Left forelimb (tissue), 1 donor: ENCODE measurements at regions not wholly inside any gene's neighbourhood (a gene's known extent, or its start where the extent isn't known, plus 50 kb on each side); places are given as distances from the start of the nearest gene placed in this dataset.
A peak's percentile ranks its signal among the peaks of the same experiment; 100 is the strongest.
"Not testable (repeated sequence)": the region's sequence is repeated elsewhere in the genome, so short reads cannot be mapped to it uniquely, and the experiment has no call there.

ENCODE experiments used
- DNase-seq: peaks from one replicate; pipeline ENCODE4 v3.0.0-alpha.2; 2018; ENCODE audit warnings: low spot score

DNA sequence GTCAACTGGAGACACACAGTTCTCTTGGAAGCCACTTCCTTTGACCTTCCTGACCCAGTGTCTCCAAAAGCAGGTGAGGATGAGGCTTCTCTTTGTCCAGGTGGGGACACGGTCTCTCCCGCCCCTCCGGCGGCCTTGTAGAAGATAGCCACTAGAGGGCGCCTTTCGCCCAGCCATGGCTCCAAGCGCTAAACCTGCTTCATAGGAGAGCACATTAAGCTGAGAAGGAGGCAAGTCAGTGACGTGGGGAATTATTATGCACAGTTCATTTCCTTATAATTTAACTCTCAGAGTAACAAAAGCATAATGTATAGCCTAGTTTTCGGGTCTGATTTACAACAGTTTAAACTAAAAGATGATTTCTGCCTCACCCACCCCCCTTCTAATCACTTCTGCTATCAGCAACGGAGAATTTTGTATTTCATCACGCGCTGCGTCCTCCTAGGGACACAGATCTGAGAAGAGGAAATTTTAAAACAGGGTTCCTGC, 208.7 kb downstream of the ICOS start:
- DNase-seq: peak; percentile 81

GRCh38 chr2:204145791-204146190, 209.2 kb downstream of the ICOS start:
- no peak for DNase-seq

GRCh38 chr2:204147040-204147439, 210.5 kb downstream of the ICOS start:
- not testable (repeated sequence) for DNase-seq

DNA sequence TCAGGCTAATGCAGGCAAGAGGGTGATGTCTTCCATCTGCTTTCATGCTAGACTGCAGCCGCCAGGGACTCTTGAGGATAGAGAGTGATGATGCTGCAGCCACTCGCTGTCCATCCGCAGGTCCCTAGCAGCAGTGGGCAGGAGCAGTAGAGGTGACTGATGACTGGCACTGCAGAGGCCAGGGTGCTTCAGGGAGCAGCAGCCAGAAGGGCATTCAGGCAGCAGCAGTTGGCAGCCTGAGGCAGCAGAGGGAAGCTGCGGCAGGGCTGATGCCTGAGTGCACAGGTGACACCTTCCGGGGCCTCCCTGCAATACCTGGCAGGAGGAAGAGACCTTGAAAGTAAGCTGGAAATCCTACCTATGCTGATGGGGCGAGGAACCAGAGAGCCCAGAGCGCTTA, 214.2 kb downstream of the ICOS start:
- DNase-seq: no peak

GRCh38 chr2:204152616-204153015, 216.1 kb downstream of the ICOS start:
- DNase-seq: no peak

DNA sequence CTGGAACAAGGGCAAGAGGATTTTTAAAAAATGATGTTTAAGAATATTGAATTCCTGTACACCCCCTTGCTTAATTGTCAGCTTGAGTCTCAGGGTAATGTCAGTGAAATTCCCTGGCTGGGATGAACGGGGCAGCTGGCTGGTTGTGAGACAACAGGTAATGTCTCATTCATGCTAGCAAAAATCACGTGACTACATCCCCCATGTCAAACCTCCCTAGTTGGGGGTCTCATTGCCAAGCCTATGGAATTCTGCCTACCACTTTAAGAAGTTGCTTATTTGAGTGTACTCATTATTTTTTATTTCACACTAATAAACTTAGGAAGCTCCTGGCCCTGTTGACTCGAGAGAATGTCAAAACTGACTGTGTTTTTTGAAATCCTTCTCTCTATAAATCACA, 218.3 kb downstream of the ICOS start:
- no peak for DNase-seq

GRCh38 chr2:204156456-204156855, 219.9 kb downstream of the ICOS start:
- no peak for DNase-seq

DNA sequence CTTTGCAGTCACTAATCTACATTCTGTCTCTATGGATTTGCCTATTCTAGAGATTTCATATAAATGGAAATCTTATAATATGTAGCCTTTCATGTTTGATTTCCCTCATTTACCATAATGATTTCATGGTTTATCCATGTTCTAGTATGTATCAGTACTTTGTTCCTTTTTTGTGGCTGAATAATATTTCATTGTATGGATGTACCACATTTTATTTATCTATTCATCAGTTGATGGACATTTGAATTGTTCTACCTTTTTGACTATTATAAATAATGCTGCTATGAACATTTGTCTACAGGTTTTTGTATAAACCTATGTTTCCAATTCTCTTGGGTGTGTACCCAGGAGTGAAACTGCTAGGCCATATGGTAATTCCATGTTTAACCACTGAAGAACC, 221.1 kb downstream of the ICOS start:
- DNase-seq: no peak

- DNase-seq: no peak
These were observed 223.0 kb downstream of the ICOS start for GRCh38 chr2:204159526-204159925.

GRCh38 chr2:204160989-204161388, 224.4 kb downstream of the ICOS start:
- DNase-seq: no peak

- no peak for DNase-seq
These were observed 225.3 kb downstream of the ICOS start for GRCh38 chr2:204161886-204162285.

DNA sequence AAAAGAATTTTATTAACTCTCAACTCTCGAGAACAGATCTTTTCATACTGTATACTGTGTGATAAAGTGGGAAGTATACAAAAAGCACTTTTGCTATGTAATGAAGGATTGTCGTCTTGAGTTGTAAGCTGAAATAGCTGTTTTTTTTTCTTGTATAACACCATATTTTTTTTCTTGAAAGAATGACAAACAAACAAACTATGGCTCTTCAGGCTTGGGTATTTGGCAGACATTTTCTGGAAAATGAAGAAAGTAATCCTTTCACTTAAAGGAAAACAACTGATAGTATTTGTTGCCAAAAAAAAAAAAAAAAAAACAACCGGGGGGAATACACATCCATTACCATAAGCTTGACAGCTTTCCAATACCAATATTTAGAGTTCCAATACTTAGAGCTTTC, 230.4 kb downstream of the ICOS start:
- no peak for DNase-seq

- not testable (repeated sequence) for DNase-seq
These were observed 231.1 kb downstream of the ICOS start for GRCh38 chr2:204167670-204168069.

- DNase-seq: no peak
These were observed 233.8 kb downstream of the ICOS start for GRCh38 chr2:204170411-204170810.

DNA sequence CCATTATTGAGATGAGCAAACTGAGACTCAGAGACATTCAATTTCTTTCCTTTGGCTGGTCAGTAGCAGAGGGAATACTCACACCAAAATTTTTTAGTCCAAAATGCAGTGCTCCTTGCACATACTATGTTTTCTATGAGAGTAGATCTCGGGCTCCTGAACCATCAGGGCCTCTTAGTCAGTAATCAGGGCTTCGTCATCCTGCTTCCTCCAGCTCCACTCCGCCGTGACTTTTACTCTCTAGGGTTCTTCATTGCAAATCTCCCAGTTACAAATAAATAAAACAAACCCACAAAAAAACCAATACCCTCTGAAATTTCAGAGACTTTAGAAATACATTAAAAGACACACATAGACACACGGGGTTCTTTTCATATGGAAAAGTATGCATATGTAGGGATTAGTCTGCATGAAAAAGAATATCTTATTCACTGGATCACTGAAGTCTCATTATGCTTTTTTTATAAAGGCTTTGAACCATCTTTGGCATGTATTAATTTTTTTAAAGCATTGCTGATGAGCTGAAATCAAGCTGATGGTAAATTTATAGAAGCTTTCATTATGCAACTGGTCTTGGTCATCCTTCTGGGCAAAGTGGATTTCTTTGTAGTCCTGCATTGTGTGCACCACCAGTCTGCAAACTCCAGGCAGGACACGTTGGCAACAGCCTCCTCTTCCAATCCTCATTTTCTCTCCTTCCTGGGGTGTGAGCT, 235.0 kb downstream of the ICOS start:
- no peak for DNase-seq

- no peak for DNase-seq
These were observed 235.6 kb downstream of the ICOS start for GRCh38 chr2:204172145-204172600.

DNA sequence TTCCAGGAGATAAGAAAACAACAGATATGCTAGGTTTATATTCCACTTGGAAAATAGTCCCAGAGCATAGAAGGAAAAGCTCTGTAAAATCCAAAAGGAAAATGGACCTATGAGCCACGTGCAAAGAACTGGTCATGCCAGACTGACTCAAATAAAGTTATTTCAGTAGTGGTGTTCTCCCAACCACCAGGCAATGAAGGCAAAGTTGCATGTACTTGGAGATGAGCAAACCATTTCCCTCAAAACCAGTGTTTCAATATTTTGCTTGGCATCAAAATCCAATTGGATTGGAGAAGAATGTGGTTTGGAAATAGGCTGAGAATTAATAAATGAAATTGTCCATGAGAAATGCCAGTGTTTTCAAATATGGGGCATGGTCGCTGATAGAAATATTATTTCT, 237.5 kb downstream of the ICOS start:
- DNase-seq: no peak

- no peak for DNase-seq
These were observed 239.1 kb downstream of the ICOS start for GRCh38 chr2:204175552-204176271.

DNA sequence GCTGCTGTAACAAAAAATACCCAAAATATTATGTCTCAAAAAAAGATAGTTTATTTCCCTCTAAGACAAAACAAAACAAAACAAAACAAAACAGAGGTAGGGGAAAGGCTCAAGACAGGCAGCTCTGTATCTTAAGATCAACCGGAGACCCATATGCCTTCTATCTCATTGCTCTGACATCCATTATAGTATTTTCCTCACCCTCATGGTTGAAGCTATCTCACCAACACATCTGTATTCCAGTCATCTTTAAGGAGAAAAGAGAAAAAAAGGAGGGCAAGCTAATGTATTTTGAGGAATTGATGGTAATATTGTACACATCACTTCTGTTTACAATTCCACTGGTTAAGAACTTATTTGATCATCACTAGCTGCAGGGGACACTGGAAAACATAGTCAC, 239.7 kb downstream of the ICOS start:
- no peak for DNase-seq

DNA sequence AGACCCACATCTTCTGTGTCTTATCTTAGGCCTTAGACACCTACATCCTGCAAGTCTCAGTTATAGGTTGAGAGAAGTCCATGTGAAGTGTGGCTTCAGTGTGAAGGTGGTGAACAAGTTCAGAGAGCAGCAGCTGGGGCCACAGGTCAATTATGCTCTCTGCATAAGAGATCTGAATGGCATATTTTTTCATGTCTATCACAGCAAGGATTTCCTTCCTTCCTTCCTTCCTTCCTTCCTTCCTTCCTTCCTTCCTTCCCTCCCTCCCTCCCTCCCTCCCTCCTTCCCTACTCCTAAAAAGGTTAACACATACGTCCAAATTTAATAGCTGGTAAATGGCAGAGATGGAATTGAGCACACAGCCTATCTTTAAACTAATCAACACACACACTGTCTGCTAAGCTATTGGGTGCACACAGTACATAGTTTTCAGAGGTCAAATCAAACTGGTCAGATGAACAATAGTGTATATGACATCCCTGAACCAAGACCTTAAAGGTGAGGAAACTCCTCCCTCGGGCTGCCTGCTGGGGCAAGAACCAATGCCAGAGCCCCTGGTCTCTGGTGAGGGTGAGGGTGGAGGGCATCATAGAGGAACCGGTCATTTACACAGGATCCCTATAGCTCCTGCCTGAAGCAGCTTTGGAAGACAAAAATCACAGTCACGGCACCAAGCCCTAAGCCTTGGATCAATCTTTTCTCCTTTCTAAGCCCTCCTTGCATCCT, 240.9 kb downstream of the ICOS start:
- DNase-seq: no peak

GRCh38 chr2:204177977-204178522, 241.5 kb downstream of the ICOS start:
- no peak for DNase-seq

- DNase-seq: no peak
These were observed 244.1 kb downstream of the ICOS start for GRCh38 chr2:204180649-204181048.

GRCh38 chr2:204183608-204184007, 247.0 kb downstream of the ICOS start:
- DNase-seq: no peak
